ENCODE measurements at regions not wholly inside any gene's neighbourhood (a gene's known extent, or its start where the extent isn't known, plus 50 kb on each side); places are given as distances from the start of the nearest gene placed in this dataset.

DNA sequence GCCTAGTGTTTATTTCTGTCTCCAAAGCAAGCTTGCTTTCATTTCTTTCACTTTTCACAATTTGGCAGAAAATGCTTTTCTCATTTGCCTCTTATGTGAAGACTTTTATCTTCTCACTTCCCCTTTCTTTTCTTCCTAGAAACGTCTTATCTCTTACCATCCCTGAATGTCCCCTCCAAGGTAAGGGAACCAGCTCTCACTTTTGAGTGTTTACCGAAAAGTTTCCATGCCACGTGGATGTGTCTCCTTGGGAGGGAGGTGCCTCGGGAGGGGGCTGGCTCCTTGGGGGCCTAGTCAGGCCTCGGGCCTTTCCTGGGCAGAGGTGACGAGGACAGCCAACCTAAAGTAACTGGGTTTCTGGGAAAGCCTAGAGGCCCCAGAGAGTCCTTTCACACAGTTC is 127.4 kb downstream of the CD24 start:
- Mint-ChIP-seq H3K36me3 (ENCODE audit: low read depth) (no peaks in the 10 kb centered on the region), H3K9me3 (no peaks in the 10 kb centered on the region), H3K4me1 (ENCODE audit: low read depth) (no peaks in the 10 kb centered on the region), H3K27me3 (peaks cover 19% of the 10 kb centered on the region), H3K27ac (no peak overlapping the region), H3K4me3 (no peak overlapping the region)
- no peak overlapping the region for H3K4me3 ChIP-seq (ENCODE audit: low read length)
- TF ChIP-seq, protein P1, sequence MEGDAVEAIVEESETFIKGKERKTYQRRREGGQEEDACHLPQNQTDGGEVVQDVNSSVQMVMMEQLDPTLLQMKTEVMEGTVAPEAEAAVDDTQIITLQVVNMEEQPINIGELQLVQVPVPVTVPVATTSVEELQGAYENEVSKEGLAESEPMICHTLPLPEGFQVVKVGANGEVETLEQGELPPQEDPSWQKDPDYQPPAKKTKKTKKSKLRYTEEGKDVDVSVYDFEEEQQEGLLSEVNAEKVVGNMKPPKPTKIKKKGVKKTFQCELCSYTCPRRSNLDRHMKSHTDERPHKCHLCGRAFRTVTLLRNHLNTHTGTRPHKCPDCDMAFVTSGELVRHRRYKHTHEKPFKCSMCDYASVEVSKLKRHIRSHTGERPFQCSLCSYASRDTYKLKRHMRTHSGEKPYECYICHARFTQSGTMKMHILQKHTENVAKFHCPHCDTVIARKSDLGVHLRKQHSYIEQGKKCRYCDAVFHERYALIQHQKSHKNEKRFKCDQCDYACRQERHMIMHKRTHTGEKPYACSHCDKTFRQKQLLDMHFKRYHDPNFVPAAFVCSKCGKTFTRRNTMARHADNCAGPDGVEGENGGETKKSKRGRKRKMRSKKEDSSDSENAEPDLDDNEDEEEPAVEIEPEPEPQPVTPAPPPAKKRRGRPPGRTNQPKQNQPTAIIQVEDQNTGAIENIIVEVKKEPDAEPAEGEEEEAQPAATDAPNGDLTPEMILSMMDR (IDR thresholded peaks at IDR 0.05), result no peak
- DNase-seq (no peak), ATAC-seq (ENCODE audit: poor library complexity) (no peak)
- no peak overlapping the region for H3K27ac ChIP-seq (ENCODE audit: low read depth in 1 of 2, low read length in 2 of 2)
- H3K27me3 ChIP-seq (ENCODE audit: control insufficient read depth in 1 of 2, insufficient read depth in 2 of 2, low read length in 2 of 2), result no peaks in the 10 kb centered on the region
- no peaks in the 10 kb centered on the region for H3K4me1 ChIP-seq (ENCODE audit: insufficient read depth, low read length)
- CTCF ChIA-PET, result no interaction called here
- POLR2A ChIA-PET, result no interaction called here
- H3K9me3 ChIP-seq (ENCODE audit: control insufficient read depth in 1 of 2, insufficient read depth in 1 of 2, low read length in 2 of 2), result no peaks in the 10 kb centered on the region
- intact Hi-C loops (cut with DNase I, micrococcal nuclease), result no loop called here
- no peaks in the 10 kb centered on the region for H3K36me3 ChIP-seq (ENCODE audit: insufficient read depth, low read length)

DNA sequence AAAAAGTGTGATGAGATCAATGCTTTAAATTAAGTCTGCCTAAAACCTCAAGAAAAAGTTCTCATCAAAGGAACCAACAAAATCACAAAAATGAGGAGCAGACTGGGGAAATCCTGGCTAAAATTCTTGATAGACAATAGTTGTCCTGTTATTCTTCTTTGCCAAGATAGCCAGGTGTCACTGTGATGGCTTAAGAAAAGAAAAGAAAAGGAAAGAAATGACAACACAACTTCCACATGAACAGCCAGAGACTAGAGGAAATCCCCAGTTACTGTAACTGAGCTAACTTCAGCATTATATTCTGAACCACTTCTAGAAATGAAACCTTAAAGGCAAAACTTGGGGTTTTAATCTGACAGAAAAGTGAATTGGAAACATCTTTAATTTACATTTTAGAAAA is 129.6 kb downstream of the CD24 start:
- H3K4me1 ChIP-seq (ENCODE audit: insufficient read depth, low read length), result no peaks in the 10 kb centered on the region
- Mint-ChIP-seq H3K27me3 (peaks cover 25% of the 10 kb centered on the region), H3K27ac (no peak overlapping the region), H3K36me3 (ENCODE audit: low read depth) (no peaks in the 10 kb centered on the region), H3K4me3 (no peak overlapping the region), H3K9me3 (no peaks in the 10 kb centered on the region), H3K4me1 (ENCODE audit: low read depth) (no peaks in the 10 kb centered on the region)
- H3K27me3 ChIP-seq (ENCODE audit: control insufficient read depth in 1 of 2, insufficient read depth in 2 of 2, low read length in 2 of 2), result no peaks in the 10 kb centered on the region
- no peak overlapping the region for H3K4me3 ChIP-seq (ENCODE audit: low read length)
- DNase-seq, result no peak
- no peak overlapping the region for H3K27ac ChIP-seq (ENCODE audit: low read depth in 1 of 2, low read length in 2 of 2)
- H3K9me3 ChIP-seq (ENCODE audit: control insufficient read depth in 1 of 2, insufficient read depth in 1 of 2, low read length in 2 of 2), result no peaks in the 10 kb centered on the region
- no peak for ATAC-seq (ENCODE audit: poor library complexity)
- TF ChIP-seq, protein P1 (IDR thresholded peaks at IDR 0.05), result no peak
- CTCF ChIA-PET, result no interaction called here
- intact Hi-C loops (cut with DNase I, micrococcal nuclease), result no loop called here
- POLR2A ChIA-PET, result no interaction called here
- H3K36me3 ChIP-seq (ENCODE audit: insufficient read depth, low read length), result no peaks in the 10 kb centered on the region

DNA sequence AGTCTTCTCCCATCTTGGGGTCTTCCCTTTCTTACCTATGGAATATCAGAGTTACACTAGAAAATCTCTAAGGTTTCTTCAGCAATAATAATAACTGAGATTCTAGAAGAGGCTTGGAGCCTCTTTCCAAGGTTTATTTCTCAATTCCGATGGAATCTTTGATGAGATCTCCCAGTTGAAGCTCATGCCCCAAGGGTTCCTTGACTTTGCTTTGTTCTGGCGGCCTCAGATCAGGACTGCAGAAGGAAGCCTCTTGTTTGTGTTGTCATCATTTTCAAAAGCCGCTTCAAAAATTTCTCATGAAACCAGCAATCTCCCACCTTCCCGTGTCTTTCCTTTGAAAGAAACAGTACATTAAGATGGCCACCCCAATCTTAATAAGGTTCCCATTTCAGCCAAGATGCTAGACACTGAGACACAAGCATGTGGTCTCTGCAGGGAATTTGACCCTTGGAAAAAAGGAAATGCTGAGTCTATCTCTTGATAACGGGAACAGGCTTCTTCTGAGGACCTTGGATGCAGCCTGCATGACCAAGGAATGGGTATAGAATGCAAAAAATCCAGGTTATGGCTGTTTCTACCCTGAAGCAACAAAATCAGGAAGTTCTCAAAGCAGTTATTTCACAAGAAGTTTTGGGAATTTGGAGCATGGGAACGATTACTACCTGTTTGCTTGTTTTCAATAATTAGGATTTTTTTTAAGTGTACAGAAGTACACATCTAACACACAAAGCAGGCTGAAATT is 141.6 kb downstream of the CD24 start:
- no peak for ATAC-seq (ENCODE audit: poor library complexity)

More for the DNA sequence above, 141.6 kb downstream of the CD24 start:
- H3K27ac Mint-ChIP-seq, result no peak overlapping the region
- no peaks in the 10 kb centered on the region for H3K9me3 ChIP-seq (ENCODE audit: control insufficient read depth in 1 of 2, insufficient read depth in 1 of 2, low read length in 2 of 2)
- H3K9me3 Mint-ChIP-seq, result peaks cover 2% of the 10 kb centered on the region
- H3K27me3 ChIP-seq (ENCODE audit: control insufficient read depth in 1 of 2, insufficient read depth in 2 of 2, low read length in 2 of 2), result peaks cover 0 to 4% of the 10 kb centered on the region in 2 experiments
- no peaks in the 10 kb centered on the region for H3K36me3 Mint-ChIP-seq (ENCODE audit: low read depth)
- ChIA-PET CTCF (no interaction called here), POLR2A (no interaction called here)
- H3K36me3 ChIP-seq (ENCODE audit: insufficient read depth, low read length), result no peaks in the 10 kb centered on the region
- peaks cover 22% of the 10 kb centered on the region for H3K27me3 Mint-ChIP-seq
- DNase-seq, result no peak
- no peak overlapping the region for H3K4me3 Mint-ChIP-seq
- H3K4me1 ChIP-seq (ENCODE audit: insufficient read depth, low read length), result no peaks in the 10 kb centered on the region
- H3K4me3 ChIP-seq (ENCODE audit: low read length), result no peak overlapping the region
- TF ChIP-seq, protein P1 (IDR thresholded peaks at IDR 0.05), result no peak
- H3K4me1 Mint-ChIP-seq (ENCODE audit: low read depth), result no peaks in the 10 kb centered on the region
- no peak overlapping the region for H3K27ac ChIP-seq (ENCODE audit: low read depth in 1 of 2, low read length in 2 of 2)
- intact Hi-C loops (cut with DNase I, micrococcal nuclease), result no loop called here
